ENCODE measurements at regions not wholly inside any gene's neighbourhood (a gene's known extent, or its start where the extent isn't known, plus 50 kb on each side); places are given as distances from the start of the nearest gene placed in this dataset.

GRCh38 chrX:20472148-20472547, 205.4 kb upstream of the RPS6KA3 start (continued):
- TF ChIP-seq ZNF510 (tag by site-specific recombination; IDR thresholded peaks at IDR 0.05; ENCODE audit: insufficient replicate concordance) (no peak), ZNF768 (tag by site-specific recombination; IDR thresholded peaks at IDR 0.05) (no peak), GLI4 (tag by site-specific recombination; IDR thresholded peaks at IDR 0.05) (no peak), GFI1B (tag by site-specific recombination; IDR thresholded peaks at IDR 0.05) (no peak), SP7 (tag by site-specific recombination; IDR thresholded peaks at IDR 0.05) (no peak)

- ChIA-PET POLR2A (no interaction called here), CTCF (no interaction called here)
- no peaks in the 10 kb centered on the region for H3K4me1 ChIP-seq (ENCODE audit: control insufficient read depth, insufficient read depth, low read length)
- no peak overlapping the region for H3K27ac ChIP-seq (ENCODE audit: extremely low read depth, low read depth, low read length)
- no peaks in the 10 kb centered on the region for H3K36me3 ChIP-seq (ENCODE audit: control insufficient read depth in 2 of 2, insufficient read depth in 1 of 2, low read length in 2 of 2)
- no peak for TF ChIP-seq ZNF600 (tag by site-specific recombination; IDR thresholded peaks at IDR 0.05)
- TF ChIP-seq ZNF571 (tag by site-specific recombination; IDR thresholded peaks at IDR 0.05) = no peak
- no peak for TF ChIP-seq ZNF473 (tag by site-specific recombination; IDR thresholded peaks at IDR 0.05)
- no peak for TF ChIP-seq ZNF654 (tag by site-specific recombination; IDR thresholded peaks at IDR 0.05; ENCODE audit: low read depth)
- H3K9me3 ChIP-seq (ENCODE audit: control insufficient read depth, insufficient read depth, low read depth, low read length) = no peaks in the 10 kb centered on the region
- no peak overlapping the region for H3K4me3 ChIP-seq (ENCODE audit: low read depth, low read length)
Observed at GRCh38 chrX:20471483-20471882, 204.8 kb upstream of the RPS6KA3 start.

- no peak for TF ChIP-seq OVOL3 (tag by site-specific recombination; IDR thresholded peaks at IDR 0.05)
- TF ChIP-seq ZFP69B (tag by site-specific recombination; IDR thresholded peaks at IDR 0.05) = no peak
- no peak for TF ChIP-seq ZNF449 (tag by site-specific recombination; IDR thresholded peaks at IDR 0.05)
- TF ChIP-seq ZNF560 (tag by site-specific recombination; IDR thresholded peaks at IDR 0.05; ENCODE audit: borderline replicate concordance) = no peak
- no peak for TF ChIP-seq ZNF175 (tag by site-specific recombination; IDR thresholded peaks at IDR 0.05)
- Histone ChIP-seq H3K4me3 (ENCODE audit: low read depth, low read length) (no peak overlapping the region), H3K27ac (ENCODE audit: extremely low read depth, low read depth, low read length) (no peak overlapping the region), H3K4me1 (ENCODE audit: control insufficient read depth, insufficient read depth, low read length) (no peaks in the 10 kb centered on the region), H3K9me3 (ENCODE audit: control insufficient read depth, insufficient read depth, low read depth, low read length) (no peaks in the 10 kb centered on the region), H3K36me3 (ENCODE audit: control insufficient read depth in 2 of 2, insufficient read depth in 1 of 2, low read length in 2 of 2) (no peaks in the 10 kb centered on the region)
- ChIA-PET POLR2A (no interaction called here), CTCF (interaction anchor here (0.6 to 1.5 kb wide), 3 partner anchors 64 to 336 kb away, joined by 3 to 5 read pairs (median 4); no protein-coding TSS in a partner anchor)
Observed at GRCh38 chrX:20463296-20464075, 196.8 kb upstream of the RPS6KA3 start.

GRCh38 chrX:20461576-20461975, 194.9 kb upstream of the RPS6KA3 start:
- ChIA-PET CTCF (interaction anchor here (0.6 kb wide), 1 partner anchor 784 kb away, joined by 4 read pairs; no protein-coding TSS in a partner anchor), POLR2A (no interaction called here)
- no peaks in the 10 kb centered on the region for H3K4me1 ChIP-seq (ENCODE audit: control insufficient read depth, insufficient read depth, low read length)
- H3K36me3 ChIP-seq (ENCODE audit: control insufficient read depth in 2 of 2, insufficient read depth in 1 of 2, low read length in 2 of 2) = no peaks in the 10 kb centered on the region
- no peaks in the 10 kb centered on the region for H3K9me3 ChIP-seq (ENCODE audit: control insufficient read depth, insufficient read depth, low read depth, low read length)
- no peak overlapping the region for H3K4me3 ChIP-seq (ENCODE audit: low read depth, low read length)
- H3K27ac ChIP-seq (ENCODE audit: extremely low read depth, low read depth, low read length) = no peak overlapping the region
- TF ChIP-seq ZNF521 (tag by site-specific recombination; IDR thresholded peaks at IDR 0.05) = no peak
- no peak for TF ChIP-seq ZNF202 (tag by site-specific recombination; IDR thresholded peaks at IDR 0.05; ENCODE audit: borderline replicate concordance)
- TF ChIP-seq, protein P1, sequence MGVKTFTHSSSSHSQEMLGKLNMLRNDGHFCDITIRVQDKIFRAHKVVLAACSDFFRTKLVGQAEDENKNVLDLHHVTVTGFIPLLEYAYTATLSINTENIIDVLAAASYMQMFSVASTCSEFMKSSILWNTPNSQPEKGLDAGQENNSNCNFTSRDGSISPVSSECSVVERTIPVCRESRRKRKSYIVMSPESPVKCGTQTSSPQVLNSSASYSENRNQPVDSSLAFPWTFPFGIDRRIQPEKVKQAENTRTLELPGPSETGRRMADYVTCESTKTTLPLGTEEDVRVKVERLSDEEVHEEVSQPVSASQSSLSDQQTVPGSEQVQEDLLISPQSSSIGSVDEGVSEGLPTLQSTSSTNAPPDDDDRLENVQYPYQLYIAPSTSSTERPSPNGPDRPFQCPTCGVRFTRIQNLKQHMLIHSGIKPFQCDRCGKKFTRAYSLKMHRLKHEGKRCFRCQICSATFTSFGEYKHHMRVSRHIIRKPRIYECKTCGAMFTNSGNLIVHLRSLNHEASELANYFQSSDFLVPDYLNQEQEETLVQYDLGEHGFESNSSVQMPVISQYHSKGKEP (tag by site-specific recombination; IDR thresholded peaks at IDR 0.05) = no peak
- TF ChIP-seq ZNF561 (tag by site-specific recombination; IDR thresholded peaks at IDR 0.05; ENCODE audit: borderline replicate concordance) = no peak
- no peak for TF ChIP-seq REPIN1 (tag by site-specific recombination; IDR thresholded peaks at IDR 0.05; ENCODE audit: low read depth)
- TF ChIP-seq, protein P2, sequence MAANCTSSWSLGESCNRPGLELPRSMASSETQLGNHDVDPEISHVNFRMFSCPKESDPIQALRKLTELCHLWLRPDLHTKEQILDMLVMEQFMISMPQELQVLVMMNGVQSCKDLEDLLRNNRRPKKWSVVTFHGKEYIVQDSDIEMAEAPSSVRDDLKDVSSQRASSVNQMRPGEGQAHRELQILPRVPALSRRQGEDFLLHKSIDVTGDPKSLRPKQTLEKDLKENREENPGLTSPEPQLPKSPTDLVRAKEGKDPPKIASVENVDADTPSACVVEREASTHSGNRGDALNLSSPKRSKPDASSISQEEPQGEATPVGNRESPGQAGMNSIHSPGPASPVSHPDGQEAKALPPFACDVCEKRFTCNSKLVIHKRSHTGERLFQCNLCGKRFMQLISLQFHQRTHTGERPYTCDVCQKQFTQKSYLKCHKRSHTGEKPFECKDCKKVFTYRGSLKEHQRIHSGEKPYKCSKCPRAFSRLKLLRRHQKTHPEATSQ (tag by site-specific recombination; IDR thresholded peaks at IDR 0.05) = no peak
- TF ChIP-seq ZNF560 (tag by site-specific recombination; IDR thresholded peaks at IDR 0.05; ENCODE audit: borderline replicate concordance) = no peak
- no peak for TF ChIP-seq ZNF214 (tag by site-specific recombination; IDR thresholded peaks at IDR 0.05; ENCODE audit: borderline replicate concordance)
- no peak for TF ChIP-seq ZNF658 (tag by site-specific recombination; IDR thresholded peaks at IDR 0.05)
- TF ChIP-seq GFI1B (tag by site-specific recombination; IDR thresholded peaks at IDR 0.05) = no peak
- no peak for TF ChIP-seq ZNF416 (tag by site-specific recombination; IDR thresholded peaks at IDR 0.05)
- no peak for TF ChIP-seq SP2 (tag by site-specific recombination; IDR thresholded peaks at IDR 0.05)
